VCaP (cell line): ENCODE measurements at regions not wholly inside any gene's neighbourhood (a gene's known extent, or its start where the extent isn't known, plus 50 kb on each side); places are given as distances from the start of the nearest gene placed in this dataset.

Experiments used
- H3K27ac ChIP-seq: fragments of 450-650 bp; 2 replicates; pipeline ENCODE4 v1.5.1; 2017
- TF ChIP-seq, protein P1 (sequence below): fragments of 450-650 bp; conservative IDR thresholded peaks from 2 replicates; pipeline ENCODE4 v1.5.1; 2017; ENCODE audit warnings: mild to moderate bottlenecking, moderate library complexity

DNA sequence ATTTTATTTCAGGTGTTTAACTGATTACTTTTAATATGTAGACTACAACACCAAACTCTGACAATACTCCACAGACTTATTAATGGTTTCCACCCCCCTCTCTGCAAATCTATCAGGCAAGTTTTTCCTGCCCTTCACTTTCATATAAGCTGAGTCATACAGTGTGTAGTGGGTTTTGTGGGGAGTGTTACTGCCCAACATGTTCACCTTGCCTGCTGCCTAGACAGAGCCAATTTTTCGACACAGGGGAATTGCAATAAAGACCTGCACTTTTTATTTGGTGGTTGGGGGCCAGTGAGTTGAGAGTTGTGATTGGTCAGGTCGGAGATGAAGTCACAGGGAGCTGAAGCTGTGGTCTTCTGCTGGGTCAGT is 119.7 kb downstream of the PPIAL4G start:
- no peak overlapping the region for H3K27ac ChIP-seq
- TF ChIP-seq, protein P1, sequence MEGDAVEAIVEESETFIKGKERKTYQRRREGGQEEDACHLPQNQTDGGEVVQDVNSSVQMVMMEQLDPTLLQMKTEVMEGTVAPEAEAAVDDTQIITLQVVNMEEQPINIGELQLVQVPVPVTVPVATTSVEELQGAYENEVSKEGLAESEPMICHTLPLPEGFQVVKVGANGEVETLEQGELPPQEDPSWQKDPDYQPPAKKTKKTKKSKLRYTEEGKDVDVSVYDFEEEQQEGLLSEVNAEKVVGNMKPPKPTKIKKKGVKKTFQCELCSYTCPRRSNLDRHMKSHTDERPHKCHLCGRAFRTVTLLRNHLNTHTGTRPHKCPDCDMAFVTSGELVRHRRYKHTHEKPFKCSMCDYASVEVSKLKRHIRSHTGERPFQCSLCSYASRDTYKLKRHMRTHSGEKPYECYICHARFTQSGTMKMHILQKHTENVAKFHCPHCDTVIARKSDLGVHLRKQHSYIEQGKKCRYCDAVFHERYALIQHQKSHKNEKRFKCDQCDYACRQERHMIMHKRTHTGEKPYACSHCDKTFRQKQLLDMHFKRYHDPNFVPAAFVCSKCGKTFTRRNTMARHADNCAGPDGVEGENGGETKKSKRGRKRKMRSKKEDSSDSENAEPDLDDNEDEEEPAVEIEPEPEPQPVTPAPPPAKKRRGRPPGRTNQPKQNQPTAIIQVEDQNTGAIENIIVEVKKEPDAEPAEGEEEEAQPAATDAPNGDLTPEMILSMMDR: no peak

DNA sequence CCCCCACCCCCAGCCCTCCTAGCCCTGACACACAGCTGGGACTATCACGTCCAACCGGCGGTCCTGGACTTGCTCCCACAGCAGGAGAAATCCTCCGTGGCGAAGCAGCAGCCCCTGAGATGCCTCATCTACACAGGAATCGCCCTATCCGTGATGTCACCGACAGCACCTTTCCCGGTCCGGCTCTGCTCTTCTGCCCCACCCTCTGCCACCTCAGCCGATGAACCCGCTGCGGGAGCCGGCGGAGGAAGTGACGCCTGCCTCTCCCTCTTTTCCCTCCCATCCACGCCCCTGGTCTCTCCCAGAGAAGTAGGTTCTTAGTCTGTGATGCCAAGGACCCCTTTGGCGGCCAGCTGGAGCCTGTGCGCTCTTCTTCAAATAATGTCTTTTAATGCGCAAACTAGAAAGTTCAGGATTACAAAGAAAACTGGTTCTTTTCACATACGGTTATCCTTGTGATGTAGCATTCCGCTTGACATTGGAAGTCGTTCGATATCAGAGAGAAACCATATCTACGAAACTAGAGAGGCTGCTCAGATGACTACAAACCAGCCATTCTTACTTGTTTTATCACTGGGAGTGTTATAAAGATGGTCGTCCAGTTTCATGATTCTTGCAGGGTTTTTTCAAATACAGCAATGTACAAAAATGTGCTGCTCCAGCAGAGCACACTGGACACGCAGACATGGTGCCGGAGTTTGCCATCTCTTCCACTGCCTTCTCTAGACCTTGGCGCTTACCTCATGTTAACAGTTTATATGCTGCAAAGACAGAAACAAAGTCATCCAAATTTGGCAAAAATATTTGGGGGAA is 120.3 kb downstream of the PPIAL4G start:
- peak overlapping the region; percentile 24; the same call in 1 of the 2 replicates for H3K27ac ChIP-seq

DNA sequence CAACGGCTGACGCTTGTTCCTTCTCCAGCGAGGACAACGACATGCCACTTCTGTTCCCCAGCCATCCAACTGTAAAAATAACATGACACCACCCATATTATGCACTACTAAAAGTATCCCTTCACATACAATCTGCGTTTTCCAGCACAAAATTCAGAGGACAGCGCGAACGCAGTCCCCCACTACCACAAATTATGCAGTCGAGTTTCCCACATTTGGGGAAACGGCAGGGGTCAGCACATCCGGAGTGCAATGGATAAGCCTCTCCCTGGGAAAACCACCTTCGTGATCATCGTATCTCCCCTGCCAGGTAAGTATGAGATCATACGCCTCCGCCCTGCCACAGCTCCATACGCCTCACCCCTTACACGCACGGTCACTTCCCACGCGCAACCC is 120.9 kb downstream of the PPIAL4G start:
- peak overlapping the region; percentile 24; the same call in 1 of the 2 replicates for H3K27ac ChIP-seq
- TF ChIP-seq, protein P1: no peak

More for the DNA sequence above, 120.3 kb downstream of the PPIAL4G start:
- TF ChIP-seq, protein P1: no peak

DNA sequence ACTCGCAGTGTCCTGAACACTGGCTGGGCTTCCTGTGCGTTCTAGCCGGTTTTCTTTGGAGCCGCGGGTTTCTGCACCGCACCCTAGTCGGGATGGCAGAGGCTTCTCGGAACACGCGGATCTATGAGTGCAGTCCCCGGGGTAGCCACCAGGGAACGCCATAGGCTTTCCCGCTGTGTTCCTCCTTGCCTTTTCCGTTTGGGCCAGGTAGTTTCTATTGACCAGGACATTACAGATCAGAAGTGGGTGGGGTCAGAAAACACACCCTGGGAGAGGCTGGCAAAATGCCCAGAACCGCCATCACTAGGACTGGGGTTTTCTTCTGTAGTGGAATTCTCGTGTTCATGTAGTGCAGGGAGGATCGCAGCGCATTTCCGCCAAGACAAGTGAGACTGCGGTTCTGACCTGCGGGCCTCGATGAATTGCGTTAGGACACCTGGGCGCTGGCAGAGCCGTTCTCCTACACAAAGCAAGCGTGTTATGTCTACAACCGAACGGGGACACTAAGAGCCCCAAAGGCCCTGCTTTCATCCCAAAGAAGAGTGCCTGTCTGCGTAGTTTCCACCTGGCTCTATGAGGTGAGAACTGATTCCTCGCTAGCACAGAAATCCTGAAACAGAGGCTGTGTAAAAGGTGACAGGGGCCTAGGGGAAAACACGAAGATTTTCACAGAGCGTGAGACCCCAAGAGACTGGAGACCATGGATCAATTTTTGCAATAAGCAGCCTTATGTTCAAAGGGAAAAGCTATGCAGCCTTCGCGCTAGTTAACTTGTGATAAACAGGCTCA is 121.5 kb downstream of the PPIAL4G start:
- H3K27ac ChIP-seq: 0 out of 2 replicates have a peak overlapping the region, but pooled peaks have one; percentile 24

DNA sequence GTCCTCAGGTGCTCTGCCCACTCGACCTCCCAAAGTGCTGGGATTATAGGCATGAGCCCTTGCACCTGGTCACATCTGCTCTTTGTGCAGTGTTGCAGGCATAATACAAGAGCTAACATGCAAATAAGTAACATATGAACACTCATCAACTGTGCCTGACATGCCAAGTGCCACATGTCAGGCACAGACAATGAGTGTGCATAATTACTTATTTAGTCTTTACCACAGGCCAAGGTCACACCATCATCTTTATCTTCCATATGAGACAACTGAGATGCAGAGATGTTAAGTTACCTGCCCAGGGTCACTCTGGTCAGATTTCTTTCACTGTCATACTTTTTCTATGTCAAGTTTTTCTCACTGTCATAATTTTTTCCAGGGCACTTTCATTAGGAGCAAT is 126.1 kb downstream of the PPIAL4G start:
- H3K27ac ChIP-seq: no peak overlapping the region
- TF ChIP-seq, protein P1: no peak

DNA sequence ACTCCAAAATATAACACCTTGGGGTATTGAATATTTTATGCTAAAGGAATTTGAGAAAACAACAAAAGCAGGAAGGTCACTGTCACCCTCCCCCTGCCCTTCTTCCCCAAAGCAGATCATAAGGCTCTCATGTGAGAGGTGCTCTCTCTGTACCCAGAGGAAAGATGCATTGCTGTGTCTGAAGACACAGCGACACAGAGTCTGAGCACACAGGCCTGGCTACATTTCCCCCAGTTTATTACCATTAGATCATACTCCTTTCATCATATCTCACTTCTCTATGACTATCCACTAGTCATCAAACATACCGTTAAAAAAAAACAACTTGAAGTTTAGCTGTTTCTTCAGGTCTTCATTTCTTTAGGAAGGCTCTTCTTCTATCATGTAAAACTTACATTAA is 127.1 kb downstream of the PPIAL4G start:
- no peak overlapping the region for H3K27ac ChIP-seq
- TF ChIP-seq, protein P1: no peak

DNA sequence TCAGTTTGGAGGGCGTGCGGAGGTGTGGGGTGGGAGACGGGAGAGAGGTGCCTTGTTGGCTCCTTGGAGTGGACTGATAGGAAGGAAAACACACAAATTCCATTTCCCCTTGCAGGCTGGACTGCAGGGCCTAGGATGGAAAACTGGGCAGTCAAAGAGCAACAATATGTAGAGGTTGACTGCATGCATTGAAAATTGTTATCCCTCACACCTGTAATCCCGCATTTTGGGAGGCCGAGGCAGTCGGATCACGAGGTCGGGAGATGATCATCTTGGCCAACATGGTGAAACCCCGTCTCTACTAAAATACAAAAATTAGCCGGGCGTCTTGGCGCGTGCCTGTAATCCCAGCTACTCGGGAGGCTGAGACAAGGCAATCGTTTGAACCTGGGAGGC is 128.2 kb downstream of the PPIAL4G start:
- TF ChIP-seq, protein P1: no peak
- H3K27ac ChIP-seq: no peak overlapping the region
